Activated gamma-delta T cell treated with anti-CD3 and anti-CD28 coated beads, Interleukin-2, amount 50 U/mL, for 16 hours (primary cell): ENCODE measurements at regions not wholly inside any gene's neighbourhood (a gene's known extent, or its start where the extent isn't known, plus 50 kb on each side); places are given as distances from the start of the nearest gene placed in this dataset.
"Not testable (repeated sequence)": the region's sequence is repeated elsewhere in the genome, so short reads cannot be mapped to it uniquely, and the experiment has no call there.

Experiments used
- DNase-seq: peaks from one replicate; pipeline ENCODE4 v3.0.0-alpha.2; 2020; ENCODE audit warnings: low read depth

- no peak for DNase-seq
These were observed 129.2 kb upstream of the ADRA1B start for GRCh38 chr5:159786901-159787691.

GRCh38 chr5:159787837-159788236 is 128.4 kb upstream of the ADRA1B start:
- no peak for DNase-seq

- no peak for DNase-seq
These were observed 127.4 kb upstream of the ADRA1B start for GRCh38 chr5:159788835-159789331.

- no peak for DNase-seq
These were observed 124.1 kb upstream of the ADRA1B start for GRCh38 chr5:159792180-159792579.

GRCh38 chr5:159797261-159797970 is 118.9 kb upstream of the ADRA1B start:
- no peak for DNase-seq

- no peak for DNase-seq
These were observed 116.6 kb upstream of the ADRA1B start for GRCh38 chr5:159799701-159800100.

GRCh38 chr5:159800131-159800840 is 116.0 kb upstream of the ADRA1B start:
- no peak for DNase-seq

GRCh38 chr5:159801303-159801702 is 115.0 kb upstream of the ADRA1B start:
- no peak for DNase-seq

- no peak for DNase-seq
These were observed 113.6 kb upstream of the ADRA1B start for GRCh38 chr5:159802661-159803060.

GRCh38 chr5:159804121-159804520 is 112.2 kb upstream of the ADRA1B start:
- DNase-seq, result no peak

GRCh38 chr5:159805021-159805420 is 111.3 kb upstream of the ADRA1B start:
- no peak for DNase-seq

- not testable (repeated sequence) for DNase-seq
These were observed 109.1 kb upstream of the ADRA1B start for GRCh38 chr5:159807135-159807534.

GRCh38 chr5:159807586-159807985 is 108.7 kb upstream of the ADRA1B start:
- DNase-seq, result no peak

- DNase-seq, result no peak
These were observed 104.6 kb upstream of the ADRA1B start for GRCh38 chr5:159811712-159812111.

- not testable (repeated sequence) for DNase-seq
These were observed 103.5 kb upstream of the ADRA1B start for GRCh38 chr5:159812759-159813158.

GRCh38 chr5:159814222-159814621 is 102.1 kb upstream of the ADRA1B start:
- DNase-seq, result no peak

GRCh38 chr5:159814805-159815585 is 101.3 kb upstream of the ADRA1B start:
- no peak for DNase-seq

- no peak for DNase-seq
These were observed 98.8 kb upstream of the ADRA1B start for GRCh38 chr5:159817262-159818029.

GRCh38 chr5:159819591-159820411 is 96.5 kb upstream of the ADRA1B start:
- no peak for DNase-seq

- no peak for DNase-seq
These were observed 95.6 kb upstream of the ADRA1B start for GRCh38 chr5:159820692-159821091.
